GM12878 (cell line): ENCODE measurements at regions not wholly inside any gene's neighbourhood (a gene's known extent, or its start where the extent isn't known, plus 50 kb on each side); places are given as distances from the start of the nearest gene placed in this dataset.

Experiments
- ATAC-seq: fragments of 200-7000 bp; cut with Tn5 transposase; 3 replicates; pipeline ENCODE4 v1.9.1; 2020; ENCODE audit warnings: mild to moderate bottlenecking, moderate library complexity
- BruUV-seq: library from RNA; stranded (reverse); fragments of 400-500 nt; replicated peaks from 2 replicates; lab custom pipeline; 2021; lab: Mats Ljungman, UMichigan
- CTCF ChIA-PET: fragments of 300-600 bp; sonication (Branson Sonifier 250); formaldehyde crosslinking; extraction: SDS; loops from one replicate; lab custom pipeline; 2021; ENCODE audit warnings: inconsistent platforms; lab: Yijun Ruan, JAX
- POLR2A ChIA-PET: fragments of 350-600 bp; formaldehyde crosslinking; extraction: SDS; loops from one replicate; lab custom pipeline; 2021; ENCODE audit warnings: inconsistent platforms; lab: Charles Lee
- RAD21 ChIA-PET: fragments of 300-600 bp; sonication (Branson Sonifier 250); formaldehyde crosslinking; loops from one replicate; lab custom pipeline; 2023; ENCODE audit warnings: antibody characterized with exemption; ENCODE audit not compliant: unreplicated experiment; lab: Charles Lee
- SMC1A ChIA-PET: fragments of 300-600 bp; sonication (Branson Sonifier 250); formaldehyde crosslinking; loops from one replicate; lab custom pipeline; 2023; ENCODE audit not compliant: unreplicated experiment, uncharacterized antibody; lab: Charles Lee
- DNase-seq: peaks from one replicate; pipeline ENCODE4 v3.0.0-alpha.2; 2011; ENCODE audit warnings: low read depth, low spot score
- FAIRE-seq: peaks from 3 replicates; lab custom pipeline; 2011; peaks lifted over from hg19 to GRCh38; lab: Jason Lieb, UNC
- H2AFZ ChIP-seq: 2 replicates; pipeline ENCODE4 v1.6.0; 2011; ENCODE audit warnings: low read depth, low read length, control low read depth; ENCODE audit not compliant: control insufficient read depth
- H3K27ac ChIP-seq: 2 replicates; pipeline ENCODE4 v1.5.1; 2011; ENCODE audit warnings: control low read depth; ENCODE audit not compliant: control insufficient read depth, insufficient read depth
- H3K27me3 ChIP-seq, 2 experiments: replicated peaks in 1 of 2; 2 replicates each; pipeline versions ENCODE4 v1.6.0 to v1.6.1; 2011; ENCODE audit warnings: low read length in 1 of 2; ENCODE audit not compliant: control insufficient read depth in 2 of 2, insufficient read depth in 2 of 2
- H3K36me3 ChIP-seq, 2 experiments: 2 replicates each; pipeline ENCODE4 v1.5.1; 2011; ENCODE audit warnings: low read length in 1 of 2; ENCODE audit not compliant: control insufficient read depth in 2 of 2, insufficient read depth in 2 of 2
- H3K4me1 ChIP-seq: 2 replicates; pipeline ENCODE4 v1.6.1; 2011; ENCODE audit warnings: mild to moderate bottlenecking, low read length, moderate library complexity, mixed read lengths; ENCODE audit not compliant: control insufficient read depth, insufficient read depth
- H3K4me2 ChIP-seq: 2 replicates; pipeline ENCODE4 v1.6.0; 2011; ENCODE audit warnings: control low read depth; ENCODE audit not compliant: control insufficient read depth, insufficient read depth
- H3K4me3 ChIP-seq: fragments of 200-600 bp; sonication (generic); 2 replicates; pipeline ENCODE4 v1.5.1; 2016
- H3K79me2 ChIP-seq: 2 replicates; pipeline ENCODE4 v1.6.0; 2011; ENCODE audit warnings: low read length; ENCODE audit not compliant: control insufficient read depth, insufficient read depth
- H3K9ac ChIP-seq: 2 replicates; pipeline ENCODE4 v1.8.0; 2011; ENCODE audit warnings: low read length, control low read depth, mixed read lengths; ENCODE audit not compliant: control insufficient read depth, insufficient read depth
- H3K9me3 ChIP-seq: replicated peaks from 3 replicates; pipeline ENCODE4 v1.5.1; 2011; ENCODE audit warnings: mild to moderate bottlenecking, low read length; ENCODE audit not compliant: control insufficient read depth, insufficient read depth
- H4K20me1 ChIP-seq: 2 replicates; pipeline ENCODE4 v1.6.0; 2011; ENCODE audit not compliant: control insufficient read depth, insufficient read depth
- CEBPZ ChIP-seq: fragments of 150-350 bp; IDR thresholded peaks from 2 replicates; pipeline ENCODE4 v1.6.1; 2016; ENCODE audit warnings: low read depth, low read length
- JUND ChIP-seq: IDR thresholded peaks from 2 replicates; pipeline ENCODE4 v1.6.1; 2012; ENCODE audit warnings: low read depth, mild to moderate bottlenecking, low read length, improper control_type of control experiment, moderate library complexity
- KDM1A ChIP-seq: fragments of 200-600 bp; sonication (generic); IDR thresholded peaks from 2 replicates; pipeline ENCODE4 v1.6.1; 2016; ENCODE audit warnings: borderline replicate concordance
- MEF2B ChIP-seq: fragments of 450-650 bp; IDR thresholded peaks from 2 replicates; pipeline ENCODE4 v1.6.1; 2018; ENCODE audit warnings: mild to moderate bottlenecking, moderate library complexity; ENCODE audit not compliant: partially characterized antibody, poor library complexity, severe bottlenecking
- MXI1 ChIP-seq: fragments of 150-350 bp; IDR thresholded peaks from 2 replicates; pipeline ENCODE4 v1.6.1; 2011; ENCODE audit warnings: low read depth, mild to moderate bottlenecking, inconsistent platforms, low read length, improper control_type of control experiment
- RELA ChIP-seq: fragments of 450-650 bp; IDR thresholded peaks from 2 replicates; pipeline ENCODE4 v1.8.0; 2014; ENCODE audit warnings: borderline replicate concordance; ENCODE audit not compliant: partially characterized antibody
- ZNF592 ChIP-seq: fragments of 450-650 bp; IDR thresholded peaks from 2 replicates; pipeline ENCODE4 v1.6.1; 2017; ENCODE audit warnings: mild to moderate bottlenecking, moderate library complexity
- WGBS: methylation state at CpG from one replicate; pipeline ENCODE4 v1.1.6; 2016; ENCODE audit warnings: low lambda C conversion rate; ENCODE audit not compliant: insufficient replicate concordance, insufficient coverage; ENCODE audit errors: missing lambda C conversion rate; 5-methylcytosine and 5-hydroxymethylcytosine counted together
- in situ Hi-C: fragments of 300-500 bp; cut with MboI; formaldehyde crosslinking; loops from 9 replicates; pipeline ENCODE4 v1.14.3; 2018; ENCODE audit warnings: mixed read lengths
- intact Hi-C: fragments of 100-400 bp; cut with micrococcal nuclease; formaldehyde crosslinking; loops from one replicate; pipeline ENCODE4 v1.14.2; 2022; ENCODE audit not compliant: unreplicated experiment

DNA sequence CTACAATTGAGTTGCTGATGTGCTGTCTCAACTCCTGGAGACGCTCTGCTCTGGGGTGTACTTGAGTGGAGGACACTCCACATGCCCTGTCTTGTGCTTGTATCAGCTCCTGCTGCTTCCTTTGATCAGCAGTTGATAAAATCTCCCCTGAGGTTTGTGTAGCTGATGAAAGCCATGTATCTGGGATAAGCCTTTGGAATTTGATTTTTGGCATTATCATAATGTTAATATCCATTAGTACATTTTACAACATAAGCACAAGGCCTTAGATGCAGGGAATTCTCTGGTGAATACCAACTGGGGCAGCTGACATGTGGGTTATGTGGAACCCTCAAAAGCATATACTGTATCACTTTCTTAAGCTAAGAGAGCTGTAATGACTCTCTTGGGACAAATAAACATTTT lies 222.7 kb upstream of the ITGA4 start:
- Histone ChIP-seq H2AFZ (no peak overlapping the region), H3K27ac (no peak overlapping the region), H3K9me3 (no peaks in the 10 kb centered on the region; the same call in 2 of the 3 replicates), H4K20me1 (no peaks in the 10 kb centered on the region), H3K79me2 (no peaks in the 10 kb centered on the region), H3K36me3 (no peaks in the 10 kb centered on the region), H3K27me3 (no peaks in the 10 kb centered on the region; a peak in 1 of 4 replicates), H3K4me1 (peaks cover 18% of the 10 kb centered on the region), H3K4me3 (no peak overlapping the region), H3K4me2 (no peak overlapping the region), H3K9ac (no peak overlapping the region)
- SMC1A ChIA-PET = interaction anchor here (0.8 to 2.0 kb wide), 7 partner anchors 16 to 232 kb away, joined by 3 to 6 read pairs (median 4); no protein-coding TSS in a partner anchor
- CTCF ChIA-PET = interaction anchor here (0.7 to 2.4 kb wide), 6 partner anchors 12 to 223 kb away, joined by 3 to 6 read pairs (median 3); partner anchors contain the start of gene ITGA4
- POLR2A ChIA-PET = no interaction called here
- TF ChIP-seq RELA = no peak
- TF ChIP-seq ZNF592 = no peak
- TF ChIP-seq CEBPZ = no peak
- no peak for TF ChIP-seq KDM1A
- no peak for TF ChIP-seq JUND
- no peak for TF ChIP-seq MXI1
- TF ChIP-seq MEF2B = no peak
- BruUV-seq = no TSS peak
- RAD21 ChIA-PET = interaction anchor here (0.6 to 1.5 kb wide), 3 partner anchors 11 to 481 kb away, joined by 3 read pairs; no protein-coding TSS in a partner anchor
- intact Hi-C loops (no loop called here), in situ Hi-C loops (no loop called here)
- DNase-seq (no peak), FAIRE-seq (no peak), ATAC-seq (no peak)
- 86% methylated on average over 1 of the region's 1 CpG for WGBS
